ENCODE measurements at regions not wholly inside any gene's neighbourhood (a gene's known extent, or its start where the extent isn't known, plus 50 kb on each side); places are given as distances from the start of the nearest gene placed in this dataset.

DNA sequence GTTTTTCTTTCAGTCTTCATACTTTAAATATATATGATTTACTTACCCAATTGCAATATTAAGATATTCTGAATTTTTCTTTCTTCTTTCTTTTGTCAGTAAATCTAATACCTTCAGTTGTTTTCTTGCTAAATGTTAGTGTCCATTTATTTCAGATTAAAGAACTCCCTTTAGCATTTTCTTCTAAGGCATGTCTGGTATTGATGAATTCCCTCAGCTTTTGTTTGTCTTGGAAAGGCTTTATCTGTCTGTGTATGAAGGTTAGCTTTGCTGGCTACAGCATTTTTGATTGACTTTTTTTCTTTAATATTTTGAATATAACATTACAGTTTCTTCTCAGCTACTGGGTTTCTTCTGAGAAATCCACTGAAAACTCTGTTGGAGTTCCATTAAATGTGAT lies 64.0 kb upstream of the PLSCR4 start:
- POLR2A ChIA-PET (ENCODE audit: partially characterized antibody) = no interaction called here
- Histone ChIP-seq H3K56ac (replicated peaks; ENCODE audit: insufficient read length, low read depth, low read length) (no peak overlapping the region), H4K8ac (ENCODE audit: extremely low read depth, insufficient read depth, low read length) (no peak overlapping the region), H3K14ac (ENCODE audit: insufficient read length) (no peak overlapping the region), H3K18ac (ENCODE audit: extremely low read depth, low read length) (no peak overlapping the region), H3K4me3 (ENCODE audit: extremely low read depth in 1 of 4, insufficient read depth in 2 of 4, low read depth in 3 of 4, low read length in 4 of 4) (no peak overlapping the region), H2AFZ (ENCODE audit: low read length) (no peak overlapping the region), H3K23ac (ENCODE audit: insufficient read length) (no peak overlapping the region), H3K9me3 (ENCODE audit: insufficient read depth in 2 of 2, low read depth in 1 of 2, low read length in 1 of 2) (no peaks in the 10 kb centered on the region), H3K79me1 (ENCODE audit: low read depth, low read length) (no peaks in the 10 kb centered on the region), H3K79me2 (ENCODE audit: control insufficient read depth in 1 of 2, insufficient read depth in 2 of 2, low read length in 2 of 2) (no peaks in the 10 kb centered on the region), H4K20me1 (replicated peaks in 1 of 2; ENCODE audit: control insufficient read depth in 1 of 2, insufficient read depth in 2 of 2, low read length in 2 of 2) (no peaks in the 10 kb centered on the region), H3K23me2 (ENCODE audit: low read depth, low read length) (no peaks in the 10 kb centered on the region), H2AK5ac (ENCODE audit: low read depth, low read length) (no peak overlapping the region), H3K4me1 (replicated peaks in 1 of 4; ENCODE audit: control insufficient read depth in 3 of 4, insufficient read depth in 4 of 4, low read length in 3 of 4) (no peaks in the 10 kb centered on the region; a peak in 1 of 7 replicates), H2BK120ac (replicated peaks; ENCODE audit: low read depth, low read length) (no peak overlapping the region), H2BK20ac (ENCODE audit: low read length) (no peak overlapping the region), H2BK12ac (ENCODE audit: low read depth, low read length) (no peak overlapping the region), H3K4me2 (ENCODE audit: insufficient read depth in 1 of 2, low read depth in 2 of 2, low read length in 2 of 2) (no peak overlapping the region), H3K27ac (ENCODE audit: low read depth, low read length) (no peak overlapping the region), H3K9ac (replicated peaks in 1 of 4; ENCODE audit: extremely low read depth in 1 of 4, low read depth in 3 of 4, low read length in 3 of 4) (no peak overlapping the region), H2BK15ac (ENCODE audit: low read length) (no peak overlapping the region), H3K27me3 (replicated peaks in 1 of 4; ENCODE audit: control insufficient read depth in 3 of 4, extremely low read depth in 1 of 4, insufficient read depth in 3 of 4, low read length in 3 of 4) (no peaks in the 10 kb centered on the region), H3K4ac (replicated peaks; ENCODE audit: insufficient read length, low read depth, low read length) (no peak overlapping the region), H3K36me3 (ENCODE audit: control insufficient read depth in 2 of 4, insufficient read depth in 4 of 4, low read length in 3 of 4) (no peaks in the 10 kb centered on the region), H4K91ac (replicated peaks; ENCODE audit: insufficient read length, low read length) (no peak overlapping the region), H2BK5ac (ENCODE audit: low read depth, low read length) (no peak overlapping the region), H4K5ac (ENCODE audit: insufficient read length, low read depth, low read length) (no peak overlapping the region)
- CTCF ChIA-PET (ENCODE audit: partially characterized antibody) = interaction anchor here (1.9 kb wide), 1 partner anchor 12 kb away, joined by 6 read pairs; no protein-coding TSS in a partner anchor
- no peak for FAIRE-seq
- DNase-seq (ENCODE audit: low read depth in 1 of 2, low spot score in 2 of 2) = no peak
- TF ChIP-seq RFX5 (IDR thresholded peaks at IDR 0.05; ENCODE audit: borderline replicate concordance, low read depth, low read length) = no peak
- TF ChIP-seq RAD21 (IDR thresholded peaks at IDR 0.05 in 1 of 2, conservative IDR thresholded peaks at IDR 0.05 in 1 of 2; ENCODE audit: low read depth in 2 of 2, low read length in 2 of 2) = no peak
- TF ChIP-seq RNF2 (IDR thresholded peaks at IDR 0.05; ENCODE audit: borderline replicate concordance, low read depth, low read length, missing control alignments, poor library complexity, severe bottlenecking) = no peak
- no peak for TF ChIP-seq TBP (IDR thresholded peaks at IDR 0.05; ENCODE audit: low read depth, low read length)
- TF ChIP-seq JUND (IDR thresholded peaks at IDR 0.05; ENCODE audit: low read length) = no peak
- no peak for TF ChIP-seq KDM5A (IDR thresholded peaks at IDR 0.05; ENCODE audit: low read length)
- no peak for TF ChIP-seq TEAD4 (IDR thresholded peaks at IDR 0.05; ENCODE audit: low read depth, low read length)
- no peak for TF ChIP-seq POLR2A (IDR thresholded peaks at IDR 0.05; ENCODE audit: control extremely low read depth in 1 of 2, low read depth in 2 of 2, low read length in 2 of 2)
- TF ChIP-seq GTF2F1 (IDR thresholded peaks at IDR 0.05; ENCODE audit: borderline replicate concordance, low read depth, low read length) = no peak
- TF ChIP-seq RXRA (IDR thresholded peaks at IDR 0.05; ENCODE audit: insufficient read depth, low read depth, low read length) = no peak
- TF ChIP-seq, protein P1, sequence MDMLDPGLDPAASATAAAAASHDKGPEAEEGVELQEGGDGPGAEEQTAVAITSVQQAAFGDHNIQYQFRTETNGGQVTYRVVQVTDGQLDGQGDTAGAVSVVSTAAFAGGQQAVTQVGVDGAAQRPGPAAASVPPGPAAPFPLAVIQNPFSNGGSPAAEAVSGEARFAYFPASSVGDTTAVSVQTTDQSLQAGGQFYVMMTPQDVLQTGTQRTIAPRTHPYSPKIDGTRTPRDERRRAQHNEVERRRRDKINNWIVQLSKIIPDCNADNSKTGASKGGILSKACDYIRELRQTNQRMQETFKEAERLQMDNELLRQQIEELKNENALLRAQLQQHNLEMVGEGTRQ (IDR thresholded peaks at IDR 0.05; ENCODE audit: low read length) = no peak
- no peak for TF ChIP-seq SAP30 (IDR thresholded peaks at IDR 0.05; ENCODE audit: insufficient read depth, insufficient replicate concordance, low read length)
- TF ChIP-seq TAF7 (optimal IDR thresholded peaks at IDR 0.05; ENCODE audit: borderline replicate concordance, low read depth, low read length) = no peak
- no peak for TF ChIP-seq BRCA1 (IDR thresholded peaks at IDR 0.05; ENCODE audit: low read depth, low read length)
- TF ChIP-seq CHD1 (IDR thresholded peaks at IDR 0.05; ENCODE audit: low read depth, low read length) = no peak
